Stimulated activated effector memory CD8-positive, alpha-beta T cell treated with anti-CD3 and anti-CD28 coated beads, Interleukin-12 subunit alpha, Interleukin-12 subunit beta, amount 100 ng/mL, for 72 hours (primary cell): ENCODE measurements at regions not wholly inside any gene's neighbourhood (a gene's known extent, or its start where the extent isn't known, plus 50 kb on each side); places are given as distances from the start of the nearest gene placed in this dataset.
"Not testable (repeated sequence)": the region's sequence is repeated elsewhere in the genome, so short reads cannot be mapped to it uniquely, and the experiment has no call there.

Experiments
- ATAC-seq: fragments of 150-1000 bp; cut with Tn5 transposase; 2 replicates; pipeline ENCODE4 v1.10.0; 2021
- DNase-seq, 2 donors: peaks; one replicate each; pipeline ENCODE4 v3.0.0; 2021 to 2022; ENCODE audit warnings: low spot score in 2 of 2
- H3K27ac Mint-ChIP-seq: one replicate; pipeline ENCODE4 v1.8.0; 2022; ENCODE audit warnings: mild to moderate bottlenecking, mixed read lengths
- H3K36me3 Mint-ChIP-seq: one replicate; pipeline ENCODE4 v1.8.0; 2022; ENCODE audit warnings: mild to moderate bottlenecking, mixed read lengths
- H3K4me1 Mint-ChIP-seq: one replicate; pipeline ENCODE4 v1.8.0; 2022; ENCODE audit warnings: mixed read lengths
- H3K4me3 Mint-ChIP-seq: one replicate; pipeline ENCODE4 v1.8.0; 2022; ENCODE audit warnings: mild to moderate bottlenecking, mixed read lengths
- H3K9me3 Mint-ChIP-seq: one replicate; pipeline ENCODE4 v1.8.0; 2022; ENCODE audit warnings: mixed read lengths

DNA sequence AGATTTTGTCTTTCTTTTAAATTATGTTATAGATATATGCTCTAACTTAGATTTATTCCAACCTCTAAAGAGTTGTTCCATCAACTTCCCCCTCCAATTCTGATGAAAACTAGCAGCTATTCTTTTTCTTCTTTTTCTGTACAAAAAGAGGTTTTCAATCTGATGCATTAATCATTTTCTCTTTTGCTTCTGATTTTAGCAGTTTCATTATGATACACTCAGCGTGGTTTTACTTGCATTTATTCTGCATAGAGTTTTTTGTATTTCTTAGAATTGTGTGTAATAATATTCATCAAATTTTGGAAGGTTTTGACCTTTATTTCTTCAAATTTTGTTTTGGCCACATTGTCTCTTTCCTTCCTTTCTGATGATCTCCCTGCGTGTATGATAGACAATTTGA lies 968.1 kb upstream of the CDH18 start:
- no peaks in the 10 kb centered on the region for H3K36me3 Mint-ChIP-seq
- no peak overlapping the region for H3K27ac Mint-ChIP-seq
- no peak overlapping the region for H3K4me3 Mint-ChIP-seq
- H3K9me3 Mint-ChIP-seq, result peaks cover 15% of the 10 kb centered on the region
- DNase-seq (no peak), ATAC-seq (no peak)
- H3K4me1 Mint-ChIP-seq, result no peaks in the 10 kb centered on the region

GRCh38 chr5:20949636-20950035 lies 961.6 kb upstream of the CDH18 start:
- DNase-seq (no peak), ATAC-seq (no peak)
- no peaks in the 10 kb centered on the region for H3K4me1 Mint-ChIP-seq
- no peaks in the 10 kb centered on the region for H3K36me3 Mint-ChIP-seq
- H3K4me3 Mint-ChIP-seq, result no peak overlapping the region
- peaks cover 20% of the 10 kb centered on the region for H3K9me3 Mint-ChIP-seq
- no peak overlapping the region for H3K27ac Mint-ChIP-seq

DNA sequence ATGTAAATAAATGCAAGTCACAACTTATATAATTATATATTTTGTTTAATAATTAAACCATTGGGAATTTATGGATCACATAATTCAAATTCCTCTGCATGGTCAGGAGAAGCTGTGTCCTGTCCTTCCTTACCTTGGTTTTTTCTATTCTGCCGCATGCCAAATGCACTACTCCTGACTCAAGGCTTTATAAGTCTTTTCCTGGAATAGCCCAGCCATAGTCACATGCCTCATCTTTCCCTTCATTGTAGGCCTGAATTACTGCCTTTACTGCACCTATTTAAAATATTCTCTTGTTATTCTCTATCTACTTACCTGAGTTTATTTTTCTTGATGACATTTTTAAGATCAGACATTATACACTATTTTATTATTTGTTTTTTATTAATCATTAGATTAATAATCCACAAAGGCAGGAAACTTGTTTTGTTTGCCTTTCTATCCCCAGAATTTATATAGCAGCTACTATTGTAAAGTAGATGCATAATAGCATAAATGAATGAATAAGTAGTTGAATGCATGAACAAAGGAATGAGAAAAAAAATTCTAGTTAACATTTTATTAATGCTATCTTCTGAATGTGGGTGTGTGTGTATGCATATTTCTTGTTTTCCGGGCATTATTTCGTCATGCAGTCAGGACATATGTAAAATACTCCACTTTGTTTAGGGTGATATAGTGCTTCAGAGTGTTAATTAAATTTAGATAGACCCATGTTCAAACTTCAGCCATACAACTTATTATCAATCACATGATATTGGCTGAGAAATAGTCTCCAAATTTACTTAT lies 955.4 kb upstream of the CDH18 start:
- peaks cover 12% of the 10 kb centered on the region for H3K9me3 Mint-ChIP-seq
- ATAC-seq, H3K4me1 Mint-ChIP-seq, H3K4me3 Mint-ChIP-seq, DNase-seq, H3K36me3 Mint-ChIP-seq, H3K27ac Mint-ChIP-seq: not testable (repeated sequence)

DNA sequence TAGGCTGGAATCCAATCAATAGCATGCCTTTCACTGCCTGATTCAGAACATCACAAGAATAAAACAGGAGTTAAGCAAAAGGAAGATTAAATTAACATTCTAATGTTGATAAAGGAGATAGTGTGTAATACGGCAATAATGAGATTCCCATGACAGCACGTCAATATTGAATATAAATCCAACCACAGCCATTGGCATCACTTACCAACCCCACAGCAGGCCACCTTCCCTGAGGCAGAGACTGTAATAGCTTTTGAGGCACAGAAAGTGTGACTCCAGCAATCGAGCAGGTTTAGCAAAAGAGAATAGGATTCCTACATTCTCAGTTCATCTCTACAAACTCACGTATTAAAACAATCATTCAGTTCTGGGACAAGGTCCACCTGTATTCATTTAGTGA lies 954.6 kb upstream of the CDH18 start:
- H3K4me3 Mint-ChIP-seq, DNase-seq, H3K27ac Mint-ChIP-seq, H3K4me1 Mint-ChIP-seq, H3K9me3 Mint-ChIP-seq, H3K36me3 Mint-ChIP-seq, ATAC-seq: not testable (repeated sequence)

DNA sequence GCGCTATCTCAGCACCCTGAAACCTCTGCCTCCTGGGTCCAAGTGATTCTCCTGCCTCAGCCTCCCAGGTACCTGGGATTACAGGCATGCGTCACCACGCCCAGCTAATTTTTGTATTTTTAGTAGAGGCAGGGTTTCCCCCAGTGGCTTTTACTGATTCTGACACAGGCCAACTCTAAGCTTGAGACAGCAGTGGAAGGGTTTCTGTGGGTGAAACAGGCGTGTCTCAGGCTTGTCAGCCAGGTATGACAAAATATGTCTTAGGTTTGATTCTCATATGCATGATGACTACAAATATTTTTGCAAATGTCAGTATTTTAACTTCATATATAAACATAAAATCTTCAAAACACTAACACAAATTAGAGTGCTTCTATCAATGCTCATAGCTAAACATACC lies 952.8 kb upstream of the CDH18 start:
- not testable (repeated sequence) for DNase-seq, H3K4me1 Mint-ChIP-seq, H3K9me3 Mint-ChIP-seq, H3K4me3 Mint-ChIP-seq, ATAC-seq, H3K27ac Mint-ChIP-seq, H3K36me3 Mint-ChIP-seq

- peaks cover 15% of the 10 kb centered on the region for H3K9me3 Mint-ChIP-seq
- H3K36me3 Mint-ChIP-seq, DNase-seq, ATAC-seq, H3K4me1 Mint-ChIP-seq, H3K4me3 Mint-ChIP-seq, H3K27ac Mint-ChIP-seq: not testable (repeated sequence)
These were observed 902.9 kb upstream of the CDH18 start for GRCh38 chr5:20890936-20891335.

- not testable (repeated sequence) for H3K4me3 Mint-ChIP-seq, H3K9me3 Mint-ChIP-seq, DNase-seq, H3K36me3 Mint-ChIP-seq, ATAC-seq, H3K27ac Mint-ChIP-seq, H3K4me1 Mint-ChIP-seq
These were observed 887.7 kb upstream of the CDH18 start for GRCh38 chr5:20875726-20876125.

GRCh38 chr5:20865892-20866291 lies 877.9 kb upstream of the CDH18 start:
- DNase-seq, H3K27ac Mint-ChIP-seq, H3K4me1 Mint-ChIP-seq, H3K36me3 Mint-ChIP-seq, H3K4me3 Mint-ChIP-seq, ATAC-seq, H3K9me3 Mint-ChIP-seq: not testable (repeated sequence)

DNA sequence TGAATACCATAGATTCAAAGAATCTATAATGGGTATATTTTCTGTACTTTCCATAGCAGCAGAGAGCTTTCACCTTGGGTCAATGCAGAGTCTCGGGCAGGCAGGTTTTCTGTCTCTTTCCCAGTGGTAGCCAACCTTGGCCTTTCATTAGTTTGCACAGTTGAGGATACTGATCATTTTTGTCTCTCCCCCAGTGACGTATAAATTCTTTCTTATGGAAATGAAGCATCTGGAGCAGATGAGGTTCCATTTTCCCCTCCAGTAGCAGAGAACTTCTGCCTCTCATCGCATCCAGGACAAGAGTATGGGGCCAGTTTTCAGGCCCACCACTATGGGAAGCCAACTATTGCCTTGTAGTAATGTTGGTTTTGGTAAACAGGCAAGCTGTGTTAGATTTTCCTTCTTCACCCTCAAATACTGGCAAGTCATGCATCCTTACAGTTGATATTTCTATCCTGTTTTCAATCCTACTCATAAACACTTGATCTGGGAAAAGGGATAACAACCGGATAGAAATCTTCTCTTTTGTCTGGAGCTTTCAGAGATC lies 845.2 kb upstream of the CDH18 start:
- H3K9me3 Mint-ChIP-seq, result peaks cover 10% of the 10 kb centered on the region
- H3K36me3 Mint-ChIP-seq, result no peaks in the 10 kb centered on the region
- ATAC-seq (no peak), DNase-seq (no peak)
- H3K4me1 Mint-ChIP-seq, result no peaks in the 10 kb centered on the region
- no peak overlapping the region for H3K27ac Mint-ChIP-seq
- H3K4me3 Mint-ChIP-seq, result no peak overlapping the region

- DNase-seq (no peak), ATAC-seq (no peak)
- Mint-ChIP-seq H3K27ac (no peak overlapping the region), H3K9me3 (peaks cover 10% of the 10 kb centered on the region), H3K36me3 (no peaks in the 10 kb centered on the region), H3K4me3 (no peak overlapping the region), H3K4me1 (no peaks in the 10 kb centered on the region)
These were observed 844.4 kb upstream of the CDH18 start for GRCh38 chr5:20832204-20833080.

DNA sequence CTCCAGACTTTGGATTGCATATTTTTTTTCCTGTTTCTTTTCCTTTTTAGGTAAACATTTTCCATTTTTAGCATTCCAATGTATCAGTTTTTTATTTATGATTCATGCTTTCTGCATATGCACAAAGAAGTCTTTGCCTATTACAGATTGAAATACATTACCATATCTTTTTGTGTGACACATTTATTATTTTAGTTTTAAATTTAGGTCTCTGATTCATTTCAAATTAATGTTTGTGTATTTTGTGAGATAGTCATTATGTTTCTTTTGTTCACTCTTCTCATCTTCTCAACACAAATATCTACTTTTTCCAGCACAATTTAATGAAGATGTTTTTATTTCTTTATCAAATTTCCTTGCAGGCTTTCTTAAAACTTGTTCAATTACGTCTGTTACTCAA lies 838.0 kb upstream of the CDH18 start:
- H3K4me1 Mint-ChIP-seq, H3K4me3 Mint-ChIP-seq, H3K27ac Mint-ChIP-seq, H3K36me3 Mint-ChIP-seq, H3K9me3 Mint-ChIP-seq, DNase-seq, ATAC-seq: not testable (repeated sequence)

DNA sequence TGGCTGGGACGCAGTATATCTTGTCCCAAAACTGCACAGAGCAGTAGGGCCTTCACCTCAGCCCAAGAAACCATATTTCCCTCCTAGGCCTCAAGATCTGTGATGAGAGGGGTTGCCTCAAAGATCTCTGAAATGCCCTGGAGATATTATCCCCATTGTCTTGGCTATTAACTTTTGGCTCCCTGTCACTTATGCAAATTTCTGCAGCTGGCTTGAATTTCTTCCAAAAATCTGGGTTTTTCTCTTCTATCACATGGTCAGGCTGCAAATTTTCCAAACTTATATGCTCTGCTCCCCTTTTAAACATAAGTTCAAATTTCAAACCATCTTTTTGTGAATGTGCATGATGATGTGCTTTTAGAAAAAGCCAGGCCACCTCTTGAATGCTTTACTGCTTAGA lies 809.2 kb upstream of the CDH18 start:
- not testable (repeated sequence) for ATAC-seq, H3K4me1 Mint-ChIP-seq, H3K36me3 Mint-ChIP-seq, H3K9me3 Mint-ChIP-seq, DNase-seq, H3K4me3 Mint-ChIP-seq, H3K27ac Mint-ChIP-seq

GRCh38 chr5:20784755-20785154 lies 796.8 kb upstream of the CDH18 start:
- H3K4me3 Mint-ChIP-seq, H3K4me1 Mint-ChIP-seq, H3K9me3 Mint-ChIP-seq, H3K27ac Mint-ChIP-seq, ATAC-seq, DNase-seq, H3K36me3 Mint-ChIP-seq: not testable (repeated sequence)

- H3K9me3 Mint-ChIP-seq, H3K36me3 Mint-ChIP-seq, H3K4me1 Mint-ChIP-seq, DNase-seq, H3K4me3 Mint-ChIP-seq, H3K27ac Mint-ChIP-seq, ATAC-seq: not testable (repeated sequence)
These were observed 795.5 kb upstream of the CDH18 start for GRCh38 chr5:20783484-20783883.

GRCh38 chr5:20771338-20771737 lies 783.3 kb upstream of the CDH18 start:
- H3K9me3 Mint-ChIP-seq, H3K4me1 Mint-ChIP-seq, DNase-seq, ATAC-seq, H3K4me3 Mint-ChIP-seq, H3K27ac Mint-ChIP-seq, H3K36me3 Mint-ChIP-seq: not testable (repeated sequence)

GRCh38 chr5:20765074-20765473 lies 777.1 kb upstream of the CDH18 start:
- H3K27ac Mint-ChIP-seq, H3K9me3 Mint-ChIP-seq, H3K4me3 Mint-ChIP-seq, ATAC-seq, H3K4me1 Mint-ChIP-seq, DNase-seq, H3K36me3 Mint-ChIP-seq: not testable (repeated sequence)
